HL-60 (cell line): ENCODE measurements at regions not wholly inside any gene's neighbourhood (a gene's known extent, or its start where the extent isn't known, plus 50 kb on each side); places are given as distances from the start of the nearest gene placed in this dataset.

Experiments
- POLR2AphosphoS5 ChIP-seq: IDR thresholded peaks from 2 replicates; pipeline ENCODE4 v1.6.1; 2012; ENCODE audit warnings: low read depth
- TF ChIP-seq, protein P1 (sequence below): IDR thresholded peaks from 2 replicates; pipeline ENCODE4 v1.6.1; 2012; ENCODE audit warnings: low read depth; ENCODE audit not compliant: insufficient replicate concordance

DNA sequence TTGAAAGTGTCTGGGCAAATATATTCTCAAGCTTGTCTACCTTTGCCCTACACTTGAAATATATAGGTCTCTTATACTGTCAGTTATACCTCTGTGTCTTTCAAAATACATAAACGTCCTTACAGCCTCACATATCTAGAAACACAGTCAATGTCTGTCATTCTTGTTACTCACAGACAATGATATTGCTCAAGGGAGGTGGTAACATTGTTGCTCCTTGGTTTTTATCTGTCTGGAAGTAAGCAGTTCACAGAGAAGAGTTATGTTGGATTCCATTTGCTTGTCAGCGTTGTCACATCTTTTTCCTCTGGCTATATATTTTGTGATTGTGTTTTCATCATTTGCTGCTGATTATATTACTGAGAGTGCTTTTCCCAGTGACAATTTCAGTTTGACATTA lies 1528.9 kb downstream of the PCDH7 start:
- TF ChIP-seq POLR2AphosphoS5, result no peak
- TF ChIP-seq, protein P1, sequence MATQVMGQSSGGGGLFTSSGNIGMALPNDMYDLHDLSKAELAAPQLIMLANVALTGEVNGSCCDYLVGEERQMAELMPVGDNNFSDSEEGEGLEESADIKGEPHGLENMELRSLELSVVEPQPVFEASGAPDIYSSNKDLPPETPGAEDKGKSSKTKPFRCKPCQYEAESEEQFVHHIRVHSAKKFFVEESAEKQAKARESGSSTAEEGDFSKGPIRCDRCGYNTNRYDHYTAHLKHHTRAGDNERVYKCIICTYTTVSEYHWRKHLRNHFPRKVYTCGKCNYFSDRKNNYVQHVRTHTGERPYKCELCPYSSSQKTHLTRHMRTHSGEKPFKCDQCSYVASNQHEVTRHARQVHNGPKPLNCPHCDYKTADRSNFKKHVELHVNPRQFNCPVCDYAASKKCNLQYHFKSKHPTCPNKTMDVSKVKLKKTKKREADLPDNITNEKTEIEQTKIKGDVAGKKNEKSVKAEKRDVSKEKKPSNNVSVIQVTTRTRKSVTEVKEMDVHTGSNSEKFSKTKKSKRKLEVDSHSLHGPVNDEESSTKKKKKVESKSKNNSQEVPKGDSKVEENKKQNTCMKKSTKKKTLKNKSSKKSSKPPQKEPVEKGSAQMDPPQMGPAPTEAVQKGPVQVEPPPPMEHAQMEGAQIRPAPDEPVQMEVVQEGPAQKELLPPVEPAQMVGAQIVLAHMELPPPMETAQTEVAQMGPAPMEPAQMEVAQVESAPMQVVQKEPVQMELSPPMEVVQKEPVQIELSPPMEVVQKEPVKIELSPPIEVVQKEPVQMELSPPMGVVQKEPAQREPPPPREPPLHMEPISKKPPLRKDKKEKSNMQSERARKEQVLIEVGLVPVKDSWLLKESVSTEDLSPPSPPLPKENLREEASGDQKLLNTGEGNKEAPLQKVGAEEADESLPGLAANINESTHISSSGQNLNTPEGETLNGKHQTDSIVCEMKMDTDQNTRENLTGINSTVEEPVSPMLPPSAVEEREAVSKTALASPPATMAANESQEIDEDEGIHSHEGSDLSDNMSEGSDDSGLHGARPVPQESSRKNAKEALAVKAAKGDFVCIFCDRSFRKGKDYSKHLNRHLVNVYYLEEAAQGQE, result no peak
